Activated naive CD4-positive, alpha-beta T cell (primary cell): ENCODE measurements at regions not wholly inside any gene's neighbourhood (a gene's known extent, or its start where the extent isn't known, plus 50 kb on each side); places are given as distances from the start of the nearest gene placed in this dataset.
"Not testable (repeated sequence)": the region's sequence is repeated elsewhere in the genome, so short reads cannot be mapped to it uniquely, and the experiment has no call there.

Experiments
- DNase-seq, 4 experiments: peaks; one replicate each; lab custom pipeline; 2025; lab: John Stamatoyannopoulos, UW

DNA sequence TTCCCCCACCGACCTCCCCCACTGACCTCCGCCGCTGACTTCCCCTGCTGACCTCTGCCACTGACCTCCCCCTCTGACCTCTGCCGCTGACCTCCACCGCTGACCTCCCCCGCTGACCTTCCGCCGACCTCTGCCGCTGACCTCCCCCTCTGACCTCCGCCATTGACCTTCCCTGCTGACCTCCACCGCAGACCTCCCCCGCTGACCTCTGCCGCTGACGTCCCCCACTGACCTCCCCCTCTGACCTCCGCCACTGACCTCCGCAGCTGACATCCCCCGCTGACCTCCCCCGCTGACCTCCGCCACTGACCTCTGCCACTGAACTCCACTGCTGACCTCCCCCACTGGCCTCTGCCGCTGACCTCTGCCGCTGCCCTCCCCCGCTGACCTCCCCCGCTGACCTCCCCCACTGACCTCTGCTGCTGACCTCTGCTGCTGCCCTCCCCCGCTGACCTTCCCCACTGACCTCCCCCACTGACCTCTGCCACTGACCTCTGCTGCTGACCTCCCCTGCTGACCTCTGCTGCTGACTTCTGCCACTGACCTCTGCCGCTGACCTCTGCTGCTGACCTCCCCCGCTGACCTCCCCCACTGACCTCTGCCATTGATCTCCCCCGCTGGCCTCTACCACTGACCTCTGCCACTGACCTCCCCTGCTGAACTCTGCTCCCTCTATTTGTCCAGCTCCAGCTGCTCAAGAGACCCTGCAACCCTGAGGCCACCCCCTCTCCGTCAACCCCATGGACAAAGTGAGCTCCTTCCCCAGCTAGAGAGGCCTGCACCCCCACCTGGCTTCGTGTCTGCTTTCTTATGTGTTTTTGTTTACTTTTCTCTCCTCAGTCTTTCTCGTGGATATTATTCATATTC, 91.4 kb upstream of the AFDN start:
- DNase-seq: no peak

DNA sequence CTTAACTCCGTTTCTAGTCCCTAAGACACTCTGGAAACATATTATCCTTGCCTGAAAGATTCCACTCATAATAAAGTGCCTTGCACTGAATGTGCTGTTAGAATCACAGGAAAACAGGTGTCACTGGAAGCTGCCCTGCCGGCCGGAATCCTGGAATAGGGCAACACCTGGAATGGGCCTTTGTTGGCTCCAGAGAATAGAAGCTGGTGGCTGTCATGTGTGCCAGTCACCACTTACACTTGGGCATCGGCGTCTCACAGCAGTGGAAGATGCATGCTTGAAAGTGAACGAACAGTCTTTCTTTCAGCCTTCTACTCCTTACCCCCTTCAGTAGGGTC, 90.8 kb upstream of the AFDN start:
- DNase-seq: no peak

DNA sequence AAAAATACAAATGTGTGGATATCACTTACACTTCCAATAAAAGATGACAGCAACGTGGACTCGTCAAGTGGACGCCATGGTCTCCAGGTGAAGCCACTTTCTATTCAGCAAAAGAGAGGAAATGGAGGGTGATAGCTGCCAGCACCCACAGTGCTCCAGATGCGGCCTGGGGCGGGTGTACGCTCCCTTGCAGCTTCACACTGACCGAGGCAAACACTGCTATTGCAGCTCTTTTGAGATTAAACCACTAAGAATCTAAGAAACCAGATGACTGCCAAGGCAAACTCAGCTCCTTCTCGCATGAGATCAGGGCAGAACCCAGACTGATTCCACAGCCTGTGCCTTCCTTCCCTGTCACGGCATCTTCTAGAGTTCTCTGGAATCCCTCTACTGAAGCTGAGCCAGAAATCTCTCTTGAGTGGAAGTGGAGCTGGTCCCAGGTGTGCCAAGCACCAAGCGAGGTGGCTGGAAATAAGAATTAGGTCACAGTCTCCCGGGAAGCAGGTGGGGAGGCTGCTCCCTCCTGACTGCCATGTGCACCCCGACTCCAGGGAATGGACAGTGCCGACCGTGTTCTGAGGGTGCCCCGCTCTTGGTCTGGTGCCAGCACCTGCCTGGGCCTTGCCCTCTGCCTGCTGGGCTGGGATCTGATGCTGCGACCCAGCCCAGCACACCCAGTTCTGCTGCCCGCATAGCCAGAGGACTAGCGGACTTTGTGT, 90.1 kb upstream of the AFDN start:
- no peak for DNase-seq

DNA sequence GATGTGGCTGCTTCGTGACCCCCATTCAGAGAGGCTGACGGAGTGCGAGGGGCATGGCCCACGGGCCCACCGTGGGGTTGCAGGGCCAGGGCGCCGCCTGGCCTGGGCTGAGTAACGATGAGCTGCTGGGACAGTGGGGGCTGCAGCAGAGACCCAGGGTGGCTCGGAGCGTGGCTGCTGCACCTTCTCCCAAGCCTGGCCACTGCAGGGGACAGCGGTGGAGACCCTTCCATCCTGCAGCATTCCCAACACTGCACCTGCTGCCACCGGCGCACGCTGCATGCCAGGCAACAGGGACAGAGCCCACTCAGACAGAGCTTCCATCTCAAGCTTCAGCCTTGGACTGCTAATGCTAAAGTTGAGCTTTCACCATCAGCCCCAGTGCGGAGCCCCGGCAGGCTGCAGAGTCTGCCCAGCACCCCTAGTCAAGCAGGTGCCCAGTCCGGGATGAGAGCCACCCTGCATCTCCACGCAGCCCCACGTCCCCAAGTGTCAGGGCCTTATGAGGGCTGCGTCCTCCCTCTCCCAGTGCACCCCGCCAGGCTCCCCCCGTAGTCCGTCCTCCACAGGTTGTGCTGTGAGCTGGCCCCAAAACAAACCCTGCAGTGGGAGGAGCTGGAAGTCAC, 89.4 kb upstream of the AFDN start:
- no peak for DNase-seq

DNA sequence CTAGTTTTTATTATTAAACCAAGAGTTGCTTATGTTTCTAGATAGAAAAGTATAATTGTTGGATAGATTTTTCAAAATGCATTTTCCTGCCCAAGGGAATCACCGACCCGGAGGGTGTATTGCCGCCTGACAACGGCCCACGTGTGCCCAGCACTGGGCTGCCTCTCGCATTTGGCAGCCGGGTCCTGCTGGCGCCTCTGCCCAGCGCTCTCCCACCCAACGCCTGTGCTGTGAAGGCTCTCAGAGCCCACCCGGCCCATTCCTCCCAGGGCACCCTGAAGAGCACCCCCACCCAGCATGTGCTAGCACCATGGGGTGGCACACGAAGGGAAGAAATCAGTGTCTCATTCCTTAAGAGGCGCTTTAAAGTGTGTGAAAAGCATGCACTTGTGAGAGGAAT, 88.3 kb upstream of the AFDN start:
- no peak for DNase-seq

- no peak for DNase-seq
Observed at GRCh38 chr6:167739721-167740475, 86.8 kb upstream of the AFDN start.

DNA sequence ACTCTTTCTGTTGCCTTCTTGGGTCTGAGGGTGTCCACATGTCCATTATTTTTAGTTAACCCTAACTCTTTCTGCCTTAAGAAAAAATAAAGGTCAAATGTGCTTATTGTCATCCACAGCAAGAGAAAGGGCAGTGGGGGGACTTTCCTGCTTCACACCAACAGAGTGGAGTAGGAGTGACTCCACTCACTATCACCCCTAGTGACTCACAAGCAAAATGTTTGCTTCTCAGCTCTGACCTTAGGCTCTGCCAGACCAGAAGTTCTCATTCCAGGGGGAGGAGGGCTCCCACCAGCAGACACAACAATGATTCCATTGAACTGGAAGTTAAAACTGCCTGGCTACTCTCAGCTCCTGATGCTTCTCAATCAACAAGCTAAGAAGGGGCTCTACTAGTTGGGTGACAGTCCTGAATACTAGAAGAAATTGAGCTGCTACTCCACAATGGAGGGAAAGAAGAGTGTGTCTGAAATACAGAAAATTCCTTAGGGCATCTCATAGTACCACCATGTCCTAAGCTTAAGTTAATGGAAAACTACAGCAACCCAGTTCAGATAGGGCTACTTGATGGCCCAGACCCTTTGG, 83.9 kb upstream of the AFDN start:
- no peak for DNase-seq

DNA sequence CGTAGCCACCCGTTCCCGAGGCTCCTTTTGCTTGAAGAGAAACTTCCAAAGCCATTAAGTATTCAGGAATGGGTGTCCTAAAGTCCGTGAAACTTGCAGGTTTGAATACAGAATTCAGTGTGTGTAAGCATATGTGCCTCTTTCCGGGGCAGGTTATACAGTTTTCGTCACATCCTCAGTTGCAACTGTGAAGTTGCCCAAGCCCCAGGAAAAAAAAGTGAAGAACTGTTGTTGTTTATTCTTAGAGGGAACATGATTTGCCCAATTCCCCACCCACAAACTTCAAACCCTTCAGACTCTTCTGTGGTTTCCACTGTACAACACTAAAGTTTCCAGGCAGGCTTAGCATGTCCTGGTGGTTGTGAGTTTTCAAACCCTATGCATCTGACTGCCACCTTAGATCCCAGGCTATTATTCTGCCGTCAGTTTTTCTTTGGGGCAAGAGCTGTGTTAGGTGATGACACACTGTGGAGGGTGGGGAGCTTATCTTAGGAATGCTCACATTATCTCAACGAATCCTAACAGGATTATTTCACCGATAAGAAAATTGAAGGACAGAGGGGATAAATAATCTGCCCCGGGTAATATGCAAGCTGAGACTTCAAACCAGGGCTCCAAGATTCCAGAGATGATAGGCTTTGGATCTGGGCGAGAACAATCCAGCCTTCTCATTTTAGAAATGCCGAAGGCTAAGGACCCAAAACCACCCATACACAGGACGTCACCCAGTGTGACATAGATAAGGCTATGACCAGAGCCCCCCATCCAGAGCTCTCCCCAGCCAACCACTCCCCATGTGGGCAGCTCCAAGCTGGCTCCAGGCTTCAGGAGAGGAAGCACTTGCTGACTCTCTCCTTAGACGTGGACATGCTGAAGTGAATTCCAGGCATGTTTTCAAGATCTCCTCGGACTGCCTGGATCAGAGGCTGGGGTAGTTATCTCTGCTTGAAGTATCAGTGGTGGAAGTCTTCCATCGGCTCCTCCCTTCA, 81.7 kb upstream of the AFDN start:
- DNase-seq: no peak

- DNase-seq: no peak
Observed at GRCh38 chr6:167745670-167746389, 80.9 kb upstream of the AFDN start.

DNA sequence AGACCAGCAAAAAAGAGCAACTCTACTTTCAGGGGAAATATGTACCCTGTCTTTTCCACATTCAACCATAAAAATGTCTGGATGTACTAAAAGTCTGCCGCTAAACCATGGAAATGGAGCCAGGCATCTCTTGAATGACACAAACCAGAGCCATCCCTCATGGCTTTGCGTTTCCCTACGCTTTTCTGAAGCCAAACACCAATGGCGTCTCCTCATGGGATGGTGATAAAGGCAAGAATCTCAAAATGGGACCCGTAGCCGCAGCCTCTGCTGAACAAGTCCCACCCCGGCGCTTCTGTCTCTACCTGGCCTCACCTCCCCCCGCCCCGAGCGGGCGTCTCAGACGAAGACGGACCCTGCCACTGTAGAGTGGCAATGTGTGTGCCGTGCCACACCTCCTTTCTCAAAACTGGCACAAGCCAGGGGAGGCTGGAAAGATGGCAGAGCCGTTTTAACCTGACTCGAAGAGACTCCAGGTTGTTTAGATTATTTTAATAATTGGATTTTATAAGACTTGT, 80.3 kb upstream of the AFDN start:
- DNase-seq: no peak

- DNase-seq: no peak
Observed at GRCh38 chr6:167746975-167747374, 79.7 kb upstream of the AFDN start.

- DNase-seq: no peak
Observed at GRCh38 chr6:167747645-167748044, 79.1 kb upstream of the AFDN start.

DNA sequence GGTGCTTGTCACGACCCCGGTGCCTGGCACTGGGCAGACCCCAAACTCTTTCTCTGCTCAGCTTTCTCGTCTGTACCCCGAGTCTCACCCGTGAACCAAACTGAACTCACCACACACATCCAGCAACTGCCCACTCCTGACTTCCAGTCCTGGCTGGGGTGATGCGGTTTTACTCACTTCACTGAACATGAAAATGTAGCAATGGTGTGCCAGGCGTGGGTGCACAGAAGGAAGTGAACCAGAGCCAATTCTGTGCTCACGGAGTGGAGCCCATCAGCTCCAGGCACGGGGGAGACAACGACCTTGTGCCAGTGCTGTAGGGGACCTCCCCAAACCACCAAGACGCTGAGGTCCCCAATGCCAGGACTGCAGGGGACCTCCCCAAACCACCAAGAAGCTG, 78.7 kb upstream of the AFDN start:
- DNase-seq: no peak

DNA sequence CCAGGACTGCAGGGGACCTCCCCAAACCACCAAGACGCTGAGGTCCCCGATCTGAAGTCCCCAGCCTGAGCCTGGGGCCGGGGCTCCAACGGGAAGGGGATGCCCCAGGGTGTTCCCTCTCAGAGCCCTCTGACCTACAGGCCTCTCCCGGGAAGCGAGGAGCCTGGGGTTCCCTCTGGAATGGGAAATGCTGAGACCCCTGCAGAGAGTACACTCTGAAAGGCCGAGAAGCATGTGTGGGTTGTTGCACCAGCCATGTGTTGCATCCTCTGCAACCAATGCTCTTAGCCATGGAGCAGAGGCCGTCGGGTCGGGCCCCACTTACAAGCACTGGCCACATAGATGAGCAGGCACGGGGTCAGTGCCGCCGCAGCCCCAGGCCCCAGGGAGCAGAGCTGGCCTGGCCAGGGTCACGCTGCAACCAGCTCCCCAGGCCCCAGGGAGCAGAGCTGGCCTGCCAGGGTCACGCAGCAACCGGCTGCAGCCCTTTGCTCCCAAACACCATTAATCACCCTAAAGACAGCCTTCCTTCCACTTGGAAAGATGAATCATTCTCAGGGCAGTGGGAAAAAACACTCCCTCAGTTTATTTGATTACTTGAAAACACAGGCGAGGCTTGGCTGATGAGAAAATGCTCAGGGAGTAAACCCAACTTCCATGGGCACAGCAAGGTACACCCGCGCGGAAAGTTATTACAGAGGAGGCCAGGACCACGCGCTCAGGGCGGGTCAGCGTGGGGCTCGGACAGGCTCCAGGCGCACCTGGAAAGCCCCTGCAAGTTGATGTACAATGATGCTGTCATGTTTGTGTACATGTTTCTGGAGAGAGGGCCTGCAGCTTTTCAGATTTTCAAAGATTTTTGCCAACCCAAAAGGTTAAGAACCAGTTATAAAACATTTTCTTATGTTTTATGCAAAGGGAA, 78.0 kb upstream of the AFDN start:
- no peak for DNase-seq

- no peak for DNase-seq
Observed at GRCh38 chr6:167750956-167751358, 75.8 kb upstream of the AFDN start.

- DNase-seq: no peak
Observed at GRCh38 chr6:167751579-167752115, 75.1 kb upstream of the AFDN start.

- not testable (repeated sequence) for DNase-seq
Observed at GRCh38 chr6:167753281-167753680, 73.4 kb upstream of the AFDN start.

GRCh38 chr6:167754691-167755090, 72.0 kb upstream of the AFDN start:
- no peak for DNase-seq
